HUES64 (cell line): ENCODE measurements at regions not wholly inside any gene's neighbourhood (a gene's known extent, or its start where the extent isn't known, plus 50 kb on each side); places are given as distances from the start of the nearest gene placed in this dataset.

Source experiments
- H3K27ac ChIP-seq: 2 replicates; pipeline ENCODE4 v1.7.0; 2013; ENCODE audit warnings: low read depth, low read length, inconsistent platforms
- H3K27me3 ChIP-seq: 2 replicates; pipeline ENCODE4 v1.6.1; 2013; ENCODE audit warnings: mild to moderate bottlenecking, low read length; ENCODE audit not compliant: insufficient read depth
- H3K36me3 ChIP-seq: 2 replicates; pipeline ENCODE4 v1.6.1; 2013; ENCODE audit warnings: mild to moderate bottlenecking, low read length; ENCODE audit not compliant: insufficient read depth
- H3K4me1 ChIP-seq: 2 replicates; pipeline ENCODE4 v1.6.1; 2013; ENCODE audit warnings: mild to moderate bottlenecking, low read length, moderate library complexity; ENCODE audit not compliant: insufficient read depth
- H3K4me3 ChIP-seq: 2 replicates; pipeline ENCODE4 v1.5.1; 2013; ENCODE audit warnings: mild to moderate bottlenecking, low read length, moderate library complexity
- H3K9ac ChIP-seq: 2 replicates; pipeline ENCODE4 v1.6.1; 2013; ENCODE audit warnings: mild to moderate bottlenecking, low read depth, low read length
- H3K9me3 ChIP-seq: 2 replicates; pipeline ENCODE4 v1.6.1; 2013; ENCODE audit warnings: low read depth, low read length; ENCODE audit not compliant: insufficient read depth
- WGBS: fragments of 150-250, 120-280 bp; methylation state at CpG from one replicate; pipeline ENCODE4 v1.1.7; 2013; ENCODE audit warnings: missing lambda C conversion rate; 5-methylcytosine and 5-hydroxymethylcytosine counted together

GRCh38 chr11:11135820-11136476 is 217.1 kb downstream of the CSNK2A3 start:
- no peaks in the 10 kb centered on the region for H3K9me3 ChIP-seq
- no peak overlapping the region for H3K4me3 ChIP-seq
- H3K27me3 ChIP-seq = no peaks in the 10 kb centered on the region
- WGBS = 87% methylated on average over 2 of the region's 2 CpGs
- H3K4me1 ChIP-seq = peaks cover 7% of the 10 kb centered on the region; the same call in 1 of the 2 replicates
- no peak overlapping the region for H3K9ac ChIP-seq
- no peak overlapping the region for H3K27ac ChIP-seq
- H3K36me3 ChIP-seq = no peaks in the 10 kb centered on the region

- WGBS = 100% methylated on average over 1 of the region's 1 CpG
- Histone ChIP-seq H3K27me3 (no peaks in the 10 kb centered on the region), H3K36me3 (no peaks in the 10 kb centered on the region), H3K4me3 (no peak overlapping the region), H3K9ac (no peak overlapping the region), H3K4me1 (peaks cover 18% of the 10 kb centered on the region), H3K27ac (no peak overlapping the region), H3K9me3 (peaks cover 2% of the 10 kb centered on the region; the same call in 1 of the 2 replicates)
Observed at GRCh38 chr11:11129118-11129517, 223.9 kb downstream of the CSNK2A3 start.

GRCh38 chr11:11125618-11126017 is 227.4 kb downstream of the CSNK2A3 start:
- Histone ChIP-seq H3K9ac (no peak overlapping the region), H3K4me1 (peaks cover 18% of the 10 kb centered on the region), H3K27me3 (no peaks in the 10 kb centered on the region), H3K4me3 (no peak overlapping the region), H3K9me3 (peaks cover 2% of the 10 kb centered on the region; the same call in 1 of the 2 replicates), H3K27ac (no peak overlapping the region), H3K36me3 (no peaks in the 10 kb centered on the region)
- WGBS = 88% methylated on average over 2 of the region's 2 CpGs

GRCh38 chr11:11122749-11123148 is 230.3 kb downstream of the CSNK2A3 start:
- H3K4me1 ChIP-seq = peaks cover 7% of the 10 kb centered on the region
- WGBS = 92% methylated on average over 1 of the region's 1 CpG
- H3K36me3 ChIP-seq = no peaks in the 10 kb centered on the region
- H3K27me3 ChIP-seq = no peaks in the 10 kb centered on the region
- no peak overlapping the region for H3K4me3 ChIP-seq
- H3K27ac ChIP-seq = no peak overlapping the region
- H3K9me3 ChIP-seq = no peaks in the 10 kb centered on the region
- no peak overlapping the region for H3K9ac ChIP-seq

- Histone ChIP-seq H3K36me3 (no peaks in the 10 kb centered on the region), H3K9me3 (no peaks in the 10 kb centered on the region), H3K27me3 (no peaks in the 10 kb centered on the region), H3K9ac (no peak overlapping the region), H3K4me3 (no peak overlapping the region), H3K4me1 (no peaks in the 10 kb centered on the region), H3K27ac (no peak overlapping the region)
- WGBS = 90% methylated on average over 1 of the region's 1 CpG
Observed at GRCh38 chr11:11119917-11120316, 233.1 kb downstream of the CSNK2A3 start.

- H3K36me3 ChIP-seq = no peaks in the 10 kb centered on the region
- peaks cover 11% of the 10 kb centered on the region; the same call in 1 of the 2 replicates for H3K9me3 ChIP-seq
- H3K27ac ChIP-seq = no peak overlapping the region
- 95% methylated on average over 2 of the region's 3 CpGs for WGBS
- no peaks in the 10 kb centered on the region for H3K4me1 ChIP-seq
- no peaks in the 10 kb centered on the region for H3K27me3 ChIP-seq
- no peak overlapping the region for H3K4me3 ChIP-seq
- H3K9ac ChIP-seq = no peak overlapping the region
Observed at GRCh38 chr11:11117730-11118129, 235.3 kb downstream of the CSNK2A3 start.

GRCh38 chr11:11115475-11115874 is 237.6 kb downstream of the CSNK2A3 start:
- no peaks in the 10 kb centered on the region for H3K4me1 ChIP-seq
- WGBS = 91% methylated on average over 3 of the region's 3 CpGs
- H3K27ac ChIP-seq = no peak overlapping the region
- H3K4me3 ChIP-seq = no peak overlapping the region
- H3K9ac ChIP-seq = no peak overlapping the region
- H3K36me3 ChIP-seq = no peaks in the 10 kb centered on the region
- peaks cover 11% of the 10 kb centered on the region; the same call in 1 of the 2 replicates for H3K9me3 ChIP-seq
- H3K27me3 ChIP-seq = no peaks in the 10 kb centered on the region

GRCh38 chr11:11113626-11114025 is 239.4 kb downstream of the CSNK2A3 start:
- Histone ChIP-seq H3K36me3 (no peaks in the 10 kb centered on the region), H3K9me3 (peaks cover 11% of the 10 kb centered on the region; the same call in 1 of the 2 replicates), H3K27me3 (no peaks in the 10 kb centered on the region), H3K9ac (no peak overlapping the region), H3K4me1 (no peaks in the 10 kb centered on the region), H3K27ac (no peak overlapping the region), H3K4me3 (no peak overlapping the region)
- 95% methylated on average over 1 of the region's 1 CpG for WGBS

GRCh38 chr11:11108026-11108425 is 245.0 kb downstream of the CSNK2A3 start:
- H3K9ac ChIP-seq = no peak overlapping the region
- H3K36me3 ChIP-seq = no peaks in the 10 kb centered on the region
- H3K9me3 ChIP-seq = no peaks in the 10 kb centered on the region
- 86% methylated on average over 5 of the region's 5 CpGs for WGBS
- H3K4me1 ChIP-seq = no peaks in the 10 kb centered on the region
- H3K27ac ChIP-seq = no peak overlapping the region
- no peak overlapping the region for H3K4me3 ChIP-seq
- H3K27me3 ChIP-seq = no peaks in the 10 kb centered on the region

GRCh38 chr11:11107076-11107723 is 245.8 kb downstream of the CSNK2A3 start:
- no peaks in the 10 kb centered on the region for H3K36me3 ChIP-seq
- H3K9ac ChIP-seq = no peak overlapping the region
- H3K4me3 ChIP-seq = no peak overlapping the region
- H3K27me3 ChIP-seq = no peaks in the 10 kb centered on the region
- 96% methylated on average over 4 of the region's 4 CpGs for WGBS
- no peak overlapping the region for H3K27ac ChIP-seq
- H3K9me3 ChIP-seq = no peaks in the 10 kb centered on the region
- H3K4me1 ChIP-seq = no peaks in the 10 kb centered on the region

- H3K9ac ChIP-seq = no peak overlapping the region
- WGBS = 85% methylated on average over 1 of the region's 1 CpG
- no peak overlapping the region for H3K4me3 ChIP-seq
- no peaks in the 10 kb centered on the region for H3K9me3 ChIP-seq
- H3K36me3 ChIP-seq = no peaks in the 10 kb centered on the region
- no peaks in the 10 kb centered on the region for H3K4me1 ChIP-seq
- no peak overlapping the region for H3K27ac ChIP-seq
- no peaks in the 10 kb centered on the region for H3K27me3 ChIP-seq
Observed at GRCh38 chr11:11105361-11105760, 247.5 kb upstream of the ZBED5 start.
